ENCODE measurements at regions not wholly inside any gene's neighbourhood (a gene's known extent, or its start where the extent isn't known, plus 50 kb on each side); places are given as distances from the start of the nearest gene placed in this dataset.

DNA sequence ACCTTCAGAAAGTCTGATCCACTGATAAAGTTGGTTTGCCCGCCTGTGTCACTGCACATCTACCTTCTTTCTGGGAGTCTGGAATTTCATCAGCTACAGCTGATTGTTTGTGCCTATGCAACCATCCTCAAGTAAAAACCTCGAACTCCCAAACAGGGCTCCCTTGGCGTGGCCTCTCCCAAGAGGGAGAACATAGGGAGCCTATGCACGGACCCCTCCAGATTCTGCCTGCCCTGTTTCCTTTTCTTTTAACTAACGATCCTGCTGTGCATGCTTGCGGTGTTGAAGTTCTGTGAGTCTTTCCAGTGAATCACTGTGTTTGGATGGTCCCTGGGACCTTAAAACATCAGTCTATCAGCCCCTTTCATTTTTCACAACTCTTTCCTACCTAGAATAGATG lies 226.9 kb upstream of the SEMA3D start:
- TF ChIP-seq, protein P1, sequence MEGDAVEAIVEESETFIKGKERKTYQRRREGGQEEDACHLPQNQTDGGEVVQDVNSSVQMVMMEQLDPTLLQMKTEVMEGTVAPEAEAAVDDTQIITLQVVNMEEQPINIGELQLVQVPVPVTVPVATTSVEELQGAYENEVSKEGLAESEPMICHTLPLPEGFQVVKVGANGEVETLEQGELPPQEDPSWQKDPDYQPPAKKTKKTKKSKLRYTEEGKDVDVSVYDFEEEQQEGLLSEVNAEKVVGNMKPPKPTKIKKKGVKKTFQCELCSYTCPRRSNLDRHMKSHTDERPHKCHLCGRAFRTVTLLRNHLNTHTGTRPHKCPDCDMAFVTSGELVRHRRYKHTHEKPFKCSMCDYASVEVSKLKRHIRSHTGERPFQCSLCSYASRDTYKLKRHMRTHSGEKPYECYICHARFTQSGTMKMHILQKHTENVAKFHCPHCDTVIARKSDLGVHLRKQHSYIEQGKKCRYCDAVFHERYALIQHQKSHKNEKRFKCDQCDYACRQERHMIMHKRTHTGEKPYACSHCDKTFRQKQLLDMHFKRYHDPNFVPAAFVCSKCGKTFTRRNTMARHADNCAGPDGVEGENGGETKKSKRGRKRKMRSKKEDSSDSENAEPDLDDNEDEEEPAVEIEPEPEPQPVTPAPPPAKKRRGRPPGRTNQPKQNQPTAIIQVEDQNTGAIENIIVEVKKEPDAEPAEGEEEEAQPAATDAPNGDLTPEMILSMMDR (IDR thresholded peaks at IDR 0.05; ENCODE audit: borderline replicate concordance, extremely low read depth, low read length, poor library complexity, severe bottlenecking): no peak
- no peak for TF ChIP-seq EZH2 (IDR thresholded peaks at IDR 0.05; ENCODE audit: borderline replicate concordance, low read depth, low read length, severe bottlenecking)
